HG02642 (cell line): ENCODE measurements at regions not wholly inside any gene's neighbourhood (a gene's known extent, or its start where the extent isn't known, plus 50 kb on each side); places are given as distances from the start of the nearest gene placed in this dataset.

Experiments used
- ATAC-seq: cut with Tn5 transposase; IDR thresholded peaks from one replicate; pipeline ENCODE4 v1.9.1; 2021; ENCODE audit warnings: mild to moderate bottlenecking; ENCODE audit not compliant: unreplicated experiment, poor library complexity

DNA sequence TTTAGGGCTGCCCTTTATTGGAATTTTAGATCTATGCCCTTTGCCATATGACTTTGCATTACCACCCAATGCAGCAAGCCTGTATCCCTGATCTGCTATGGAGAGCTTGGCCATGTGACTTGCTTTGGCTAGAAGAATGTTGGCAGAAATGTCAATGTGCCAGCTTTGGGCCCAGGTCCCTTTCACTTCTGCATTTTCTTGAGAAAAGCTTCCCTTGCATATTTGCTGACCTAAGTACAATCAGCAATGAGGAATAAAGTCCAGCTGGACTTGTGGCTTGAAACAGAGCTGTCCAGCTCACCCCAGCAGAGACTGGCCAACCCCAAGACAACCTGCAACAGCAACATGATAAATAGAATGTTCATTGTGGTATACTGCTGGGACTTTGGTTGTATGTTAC, 135.9 kb downstream of the PAH start:
- ATAC-seq: no peak

DNA sequence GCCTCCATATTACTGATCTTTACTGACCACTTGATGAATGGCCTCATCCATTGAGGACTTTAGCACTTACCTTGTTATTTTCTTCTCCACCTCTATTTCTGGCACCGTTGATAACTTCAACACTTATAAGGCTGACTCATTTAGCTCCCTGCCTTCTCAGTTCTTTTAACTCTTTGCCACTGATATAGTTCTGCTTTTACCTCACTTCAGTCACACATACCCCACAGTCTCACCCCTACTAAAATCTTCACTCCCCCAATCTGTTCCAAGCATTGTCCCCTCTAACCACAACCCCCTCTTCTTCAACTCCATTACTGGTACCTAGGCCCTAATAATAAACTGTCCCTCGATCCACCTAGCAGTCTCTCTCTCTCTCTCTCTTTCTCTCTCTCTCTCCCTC, 141.0 kb downstream of the PAH start:
- no peak for ATAC-seq

DNA sequence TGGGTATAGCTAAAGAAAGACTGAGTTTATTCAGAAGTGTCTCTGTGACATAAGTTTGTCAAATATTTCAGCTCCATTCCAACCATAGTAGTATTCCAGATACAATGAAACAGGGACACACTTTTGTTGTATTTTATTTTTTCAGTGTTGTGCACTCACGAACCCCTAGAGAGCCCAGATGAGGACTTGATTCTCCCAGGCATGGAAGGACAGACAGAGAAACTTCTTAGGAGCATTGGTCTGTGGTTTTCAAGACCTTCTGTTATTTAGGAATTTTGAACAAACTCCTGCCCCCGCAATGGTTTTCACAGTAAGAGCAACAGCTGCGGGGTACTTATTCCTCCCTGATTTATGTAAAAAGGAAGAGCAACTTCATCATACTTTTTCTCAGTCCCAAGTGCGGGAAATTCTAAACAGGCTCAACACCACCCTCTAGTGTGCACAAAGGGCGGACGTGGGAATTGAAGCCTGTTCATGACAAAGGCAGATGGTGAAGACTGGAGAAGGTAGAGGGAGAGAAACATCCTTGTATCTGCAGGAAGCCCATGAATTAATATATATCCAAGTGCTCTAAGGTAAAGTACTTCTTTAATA, 147.6 kb downstream of the PAH start:
- ATAC-seq: peak; percentile 75

DNA sequence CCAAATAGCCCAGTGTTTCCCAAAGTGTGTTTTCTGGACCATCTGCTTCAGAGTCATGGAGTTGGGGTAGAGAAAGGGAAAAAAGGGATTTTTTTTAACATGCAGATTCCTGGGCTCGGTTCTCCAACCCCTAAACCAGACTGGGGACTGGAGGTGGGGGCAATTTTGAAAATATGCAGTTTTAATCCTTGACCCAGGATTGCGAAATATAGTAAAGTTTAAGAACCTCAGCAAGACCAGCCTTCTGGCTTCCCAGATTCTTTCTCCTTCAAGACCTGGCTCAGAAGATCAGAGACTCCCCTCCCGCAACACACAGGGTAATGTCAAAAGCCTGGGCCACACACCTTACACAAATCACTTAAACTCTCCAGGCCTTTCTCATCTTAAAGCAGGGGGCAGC, 150.1 kb downstream of the PAH start:
- no peak for ATAC-seq

DNA sequence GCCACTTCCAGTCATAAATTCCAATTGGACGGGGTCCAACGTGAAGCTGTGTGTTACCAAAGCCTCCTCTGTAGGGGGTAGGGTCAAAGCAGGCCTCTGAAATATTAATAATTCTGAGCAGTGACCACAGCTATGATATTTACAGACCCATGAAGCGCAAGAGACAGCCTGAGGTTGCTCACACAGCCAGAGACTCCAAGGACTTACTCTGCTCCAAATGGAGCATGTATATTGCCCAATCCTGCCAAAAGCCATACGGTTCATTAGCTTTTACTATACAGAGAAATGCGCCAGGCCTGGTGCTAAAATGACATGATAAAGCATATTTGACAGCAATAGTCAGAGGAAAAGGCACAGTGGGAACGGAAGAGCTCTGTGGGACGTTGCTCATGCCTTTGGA, 151.3 kb downstream of the PAH start:
- no peak for ATAC-seq

DNA sequence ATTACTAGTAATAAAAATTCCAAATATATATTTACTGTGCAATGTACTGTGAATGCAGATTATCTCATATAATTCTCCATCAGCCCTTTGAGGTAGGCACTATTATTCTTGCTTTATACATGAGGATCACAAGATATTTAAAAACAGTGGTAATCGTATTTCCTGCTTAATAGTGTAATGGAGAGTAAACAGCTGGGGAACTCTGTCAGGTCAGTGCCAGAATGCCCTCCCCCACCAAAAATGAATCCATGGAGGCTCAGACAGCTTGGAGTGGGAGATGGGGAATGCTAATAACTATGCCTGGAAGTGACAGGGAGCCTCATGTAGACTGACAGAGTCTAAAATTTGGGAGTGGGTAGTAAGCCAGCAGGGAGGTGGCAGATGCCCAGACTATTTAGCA, 153.6 kb downstream of the PAH start:
- no peak for ATAC-seq

DNA sequence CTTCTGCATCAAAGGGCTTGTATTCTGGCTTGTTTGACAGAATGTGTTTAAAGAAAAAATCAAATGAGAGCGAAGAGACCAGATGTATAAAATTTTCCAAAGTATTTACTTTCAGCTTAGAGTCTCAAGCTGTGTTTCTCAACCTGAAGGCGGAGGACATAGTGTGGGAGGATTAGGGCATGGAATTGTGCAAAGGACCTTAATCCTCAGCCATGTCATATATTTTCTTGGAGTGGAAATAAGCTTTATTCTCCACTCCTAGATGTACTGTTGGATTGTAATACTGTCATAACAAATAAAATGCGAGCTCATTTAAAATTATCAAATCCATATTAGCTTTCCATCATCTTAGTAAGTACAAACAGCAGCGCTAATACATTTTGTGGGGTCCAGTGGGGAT, 154.0 kb downstream of the PAH start:
- no peak for ATAC-seq

DNA sequence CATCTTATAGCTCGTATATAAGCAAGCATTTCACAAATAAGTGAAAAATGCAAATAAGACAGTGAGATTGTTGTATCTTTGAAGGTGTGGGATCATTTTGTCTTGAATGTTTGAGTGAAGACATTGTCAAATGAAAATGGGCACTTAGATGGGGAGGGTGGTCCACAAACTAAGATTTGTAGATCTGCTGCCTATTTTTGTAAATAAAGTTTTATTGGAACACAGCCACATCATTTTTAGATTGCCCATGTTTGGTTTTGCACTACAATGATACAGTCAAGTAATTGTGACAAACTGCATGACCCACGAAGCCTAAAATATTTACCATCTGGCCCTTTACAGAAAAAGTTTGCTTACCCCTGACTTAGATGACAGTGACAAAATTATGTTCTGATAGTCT, 156.7 kb downstream of the PAH start:
- ATAC-seq: no peak

DNA sequence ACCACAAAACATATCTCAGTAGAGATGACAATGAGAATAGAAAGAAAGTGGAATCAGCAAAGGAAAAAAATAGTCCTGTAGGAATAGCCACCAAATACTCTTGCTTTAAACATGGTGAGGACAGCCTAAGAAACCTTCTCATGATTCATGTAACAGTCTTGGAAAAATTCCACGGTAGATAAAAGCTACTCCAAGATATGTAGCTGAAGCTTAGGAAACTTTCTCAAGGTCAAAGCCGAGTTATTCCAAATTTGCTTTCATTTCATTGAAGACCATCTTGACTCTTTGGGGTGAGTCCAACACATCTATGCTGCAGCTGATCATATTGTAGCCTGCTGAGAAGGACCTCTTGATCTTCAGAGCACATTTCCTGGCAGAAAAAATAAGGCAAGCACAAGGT, 157.6 kb downstream of the PAH start:
- no peak for ATAC-seq

DNA sequence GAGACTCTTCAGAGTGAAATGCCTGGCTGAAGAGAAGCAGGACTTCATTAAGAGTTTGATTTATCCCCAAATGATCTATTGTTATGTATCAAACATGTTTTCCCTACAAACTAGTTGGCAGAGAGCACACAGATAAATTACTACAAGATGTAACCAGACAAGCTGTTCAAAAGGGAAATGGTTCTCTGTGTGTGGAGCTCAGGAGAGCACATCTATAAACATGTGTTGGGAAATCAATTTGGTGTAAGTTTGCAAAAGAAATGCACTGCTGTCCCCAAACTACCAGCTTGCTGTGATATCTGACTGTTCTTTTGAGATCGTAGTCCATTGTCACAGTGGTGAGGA, 159.2 kb downstream of the PAH start:
- no peak for ATAC-seq

DNA sequence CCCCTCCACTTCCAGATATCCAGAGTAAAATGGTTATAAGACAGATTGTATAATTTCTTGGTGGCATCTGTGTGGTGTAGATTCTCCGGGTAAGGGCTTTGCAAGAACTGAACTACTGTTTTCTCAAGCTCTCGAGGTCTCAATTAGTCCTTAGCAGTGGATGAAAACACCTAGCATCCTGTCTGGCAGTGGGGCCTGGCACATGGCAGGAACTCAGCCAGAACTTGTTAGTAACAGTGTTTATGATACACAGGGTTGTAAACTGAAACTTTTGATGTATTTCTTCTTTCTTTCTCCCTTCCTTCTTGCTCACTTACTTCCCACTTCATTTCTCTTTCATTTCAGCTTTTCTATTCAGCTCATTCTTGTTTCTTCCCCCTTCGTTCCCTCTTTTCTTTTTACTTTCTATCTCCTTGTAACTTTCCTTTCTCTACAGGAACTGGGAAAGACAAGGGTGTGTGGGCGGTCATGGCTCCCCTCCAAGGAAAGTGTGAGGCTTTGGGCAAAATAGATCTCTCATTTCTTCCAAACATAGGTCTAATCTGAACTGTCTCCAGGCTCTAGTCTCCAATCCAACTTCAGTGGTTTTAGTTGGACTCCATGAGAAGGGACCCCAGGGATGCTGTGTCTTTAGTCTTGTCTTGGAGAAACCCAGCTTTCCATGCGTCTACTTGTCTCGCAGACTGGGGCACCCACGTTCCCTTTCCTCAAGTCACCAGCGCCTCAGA, 159.7 kb downstream of the PAH start:
- ATAC-seq: no peak

DNA sequence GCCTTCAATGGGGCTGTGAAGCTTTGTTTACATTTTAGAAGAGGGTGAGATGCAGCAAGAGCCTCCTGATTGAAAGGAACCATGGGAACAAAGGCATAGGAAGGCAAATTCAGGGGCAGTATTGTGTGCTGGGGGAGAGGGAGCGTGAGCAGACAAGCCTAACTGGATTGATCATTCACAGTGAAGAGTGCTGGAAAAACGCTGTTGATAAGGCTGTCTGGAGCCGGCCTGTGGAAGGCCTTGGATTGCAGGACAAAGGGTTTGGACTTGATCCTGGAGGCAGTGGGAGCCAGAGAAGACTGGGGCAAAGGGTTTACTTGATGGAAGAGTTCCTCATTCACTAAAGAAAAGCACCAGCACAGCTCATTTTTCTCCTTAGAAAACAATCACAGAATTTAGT, 160.5 kb downstream of the PAH start:
- ATAC-seq: no peak

DNA sequence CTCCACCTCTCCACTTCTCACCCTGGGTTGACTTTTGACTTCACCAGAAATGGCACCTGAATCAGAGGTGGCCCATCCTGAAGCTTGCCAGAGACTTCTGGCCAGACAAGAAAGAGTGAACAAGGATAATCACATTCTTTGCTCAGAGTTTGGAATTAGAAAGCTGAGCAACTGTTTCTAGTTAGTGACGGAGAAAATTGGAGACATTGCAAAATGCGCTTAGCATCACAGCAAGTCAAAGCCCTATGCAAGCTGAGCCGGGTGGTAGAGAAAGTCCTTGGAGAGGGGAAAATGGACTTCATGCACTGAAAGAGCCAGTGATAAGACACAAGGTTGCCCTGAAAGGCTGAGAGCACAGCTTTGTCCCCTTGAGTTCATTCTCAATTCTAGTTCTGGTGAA, 161.8 kb downstream of the PAH start:
- no peak for ATAC-seq

DNA sequence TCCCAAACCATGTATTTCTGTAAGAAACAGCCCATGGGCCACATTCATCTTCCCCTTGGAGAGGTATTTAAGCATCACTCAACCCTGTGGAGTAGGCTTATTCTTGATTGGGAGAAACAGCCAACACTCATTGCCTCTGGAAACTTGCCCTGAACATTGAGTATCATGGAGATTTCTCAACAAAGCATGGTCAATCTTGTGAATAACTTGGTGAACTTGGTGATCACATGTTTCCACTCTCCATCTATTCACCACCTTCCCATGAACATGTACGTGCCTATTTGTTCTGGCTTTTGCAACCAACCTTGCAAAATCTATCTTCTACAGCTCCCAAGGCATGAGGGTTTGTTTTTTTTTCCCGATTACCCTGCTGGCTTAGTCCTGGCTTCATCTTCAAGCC, 163.2 kb downstream of the PAH start:
- no peak for ATAC-seq

DNA sequence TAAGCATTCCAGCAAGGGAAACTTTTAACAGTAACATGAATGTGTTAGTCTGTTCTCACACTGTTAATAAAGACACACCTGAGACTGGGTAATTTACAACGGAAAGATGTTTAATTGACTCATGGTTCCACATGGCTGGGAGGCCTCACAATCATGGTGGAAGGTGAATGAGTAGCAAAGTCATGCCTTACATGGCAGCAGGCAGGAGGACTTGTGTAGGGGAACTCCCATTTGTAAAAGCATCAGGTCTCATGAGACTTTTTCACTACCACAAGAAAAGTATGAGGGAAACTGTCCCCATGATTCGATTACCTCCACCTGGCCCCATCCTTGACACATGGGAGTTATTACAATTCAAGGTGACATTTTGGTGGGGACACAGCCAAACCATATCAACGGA, 168.3 kb downstream of the PAH start:
- no peak for ATAC-seq

DNA sequence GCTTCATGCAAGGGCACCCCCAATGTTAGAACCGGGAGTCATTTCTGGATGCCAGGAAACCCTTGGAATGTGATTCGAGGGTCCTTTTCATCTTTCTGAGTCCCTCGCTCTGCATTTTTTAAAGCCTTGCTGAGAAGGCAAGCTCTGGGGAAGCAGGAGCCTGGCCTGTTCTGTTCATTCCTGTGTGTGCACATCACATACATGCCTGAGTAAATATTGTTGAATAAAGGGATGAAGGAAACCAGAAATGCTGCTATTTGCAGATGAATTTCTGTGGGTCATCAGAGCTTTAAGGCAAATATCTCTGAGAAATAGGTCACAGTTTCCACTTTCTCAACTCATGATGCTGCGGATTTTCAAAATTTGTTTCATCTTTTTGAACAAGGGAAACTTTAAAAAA, 170.1 kb downstream of the PAH start:
- no peak for ATAC-seq

DNA sequence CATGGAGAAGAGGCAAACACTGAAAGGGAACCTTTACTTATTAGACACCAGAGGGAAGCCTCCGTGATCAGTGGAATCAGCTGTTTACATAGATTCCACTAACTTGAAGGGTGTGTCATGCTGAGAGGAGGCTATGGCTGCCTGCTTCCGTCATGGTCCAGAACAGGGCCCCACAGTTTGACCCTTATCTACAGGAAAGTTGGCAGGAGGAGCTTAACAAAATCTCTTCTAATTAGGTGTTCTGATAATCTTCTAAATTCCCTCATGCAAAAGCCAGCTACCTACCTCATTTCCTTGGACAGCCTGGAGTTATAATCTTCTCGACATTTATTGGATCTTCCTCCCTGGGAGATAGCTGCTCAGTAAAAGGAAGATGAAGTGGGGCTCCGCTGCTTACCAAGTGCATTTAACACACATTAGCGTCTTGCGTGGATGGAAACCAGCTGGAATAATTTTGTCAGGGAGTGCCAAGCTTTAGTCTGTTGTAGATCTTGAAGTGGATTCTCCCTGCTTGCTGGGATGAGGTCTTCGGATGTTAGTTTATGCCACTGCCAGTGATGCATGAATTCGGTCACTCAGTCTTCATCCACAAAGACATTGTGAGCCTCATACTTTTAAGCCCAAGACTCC, 171.0 kb downstream of the PAH start:
- no peak for ATAC-seq

DNA sequence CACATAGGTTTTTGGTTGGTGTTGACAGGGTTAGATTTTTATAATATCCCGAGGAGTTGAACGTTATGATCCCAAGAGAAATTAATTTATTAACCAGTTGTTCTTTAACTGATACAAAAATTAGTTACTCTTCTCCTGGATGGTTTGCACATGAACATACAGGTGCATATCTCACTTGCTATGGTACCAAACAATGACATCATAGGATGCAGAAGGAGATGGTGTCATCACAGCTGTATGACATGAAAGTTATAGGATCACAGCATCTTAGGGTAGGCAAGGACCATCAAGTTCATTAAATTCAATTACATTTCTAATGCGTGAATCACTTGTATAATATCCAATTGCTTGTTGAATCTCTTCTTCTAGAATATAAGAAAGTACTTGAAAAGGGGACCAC, 175.8 kb downstream of the PAH start:
- no peak for ATAC-seq

DNA sequence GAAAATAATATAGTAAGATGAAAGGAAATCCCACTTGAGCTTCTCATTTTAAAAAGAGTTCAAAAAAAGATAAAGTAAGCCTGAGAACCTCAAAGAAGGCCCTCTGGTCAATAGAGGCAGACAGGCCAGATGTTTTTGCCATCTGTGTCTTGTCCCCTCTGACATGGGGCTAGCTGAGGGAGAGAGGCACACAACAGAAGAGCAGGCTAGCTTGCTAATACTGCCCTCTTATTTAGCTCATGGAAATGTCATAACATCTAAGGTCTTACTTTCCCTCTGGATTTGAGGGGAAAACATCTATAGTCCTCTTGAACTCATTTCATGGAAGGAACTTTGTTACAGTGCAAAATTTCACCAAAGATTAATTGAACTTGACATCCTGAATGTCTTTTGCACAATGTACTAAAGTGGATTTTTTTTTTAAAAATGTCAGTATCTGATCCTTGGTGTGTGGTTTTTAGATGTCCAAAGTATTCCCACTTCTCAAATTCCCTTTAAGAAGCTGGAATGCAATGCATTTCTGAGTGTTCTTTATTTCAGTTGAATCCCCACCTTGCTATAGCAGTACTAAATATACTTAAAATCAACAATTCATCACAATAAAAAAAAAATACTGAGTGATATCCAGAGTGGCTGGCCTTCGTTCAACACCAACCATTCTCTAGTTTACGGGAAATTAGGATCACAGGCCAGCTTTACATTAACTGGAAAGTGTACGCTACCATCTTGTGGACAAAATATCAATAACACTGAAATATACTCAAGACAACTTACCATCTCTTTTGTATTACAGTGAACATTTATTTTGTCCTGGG, 176.7 kb downstream of the PAH start:
- no peak for ATAC-seq

DNA sequence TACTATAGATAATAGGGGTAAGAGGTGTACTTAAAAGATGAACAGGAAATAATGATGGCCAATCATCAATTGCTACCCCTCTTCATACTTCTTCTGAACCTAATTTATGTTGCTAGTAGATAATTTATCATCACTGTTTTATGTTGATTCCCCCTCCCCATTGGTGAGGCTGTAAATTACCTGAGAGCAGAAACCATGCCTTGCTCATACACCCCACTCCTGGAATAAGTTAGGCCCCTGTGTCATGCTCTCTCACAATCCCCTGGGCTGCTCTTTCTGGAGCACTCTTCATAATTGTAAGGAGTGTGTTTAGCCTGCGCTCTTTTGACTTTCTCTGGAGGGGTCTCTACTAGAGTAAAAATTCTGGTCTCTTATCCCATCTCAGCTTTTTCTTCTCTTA, 180.7 kb downstream of the PAH start:
- no peak for ATAC-seq

DNA sequence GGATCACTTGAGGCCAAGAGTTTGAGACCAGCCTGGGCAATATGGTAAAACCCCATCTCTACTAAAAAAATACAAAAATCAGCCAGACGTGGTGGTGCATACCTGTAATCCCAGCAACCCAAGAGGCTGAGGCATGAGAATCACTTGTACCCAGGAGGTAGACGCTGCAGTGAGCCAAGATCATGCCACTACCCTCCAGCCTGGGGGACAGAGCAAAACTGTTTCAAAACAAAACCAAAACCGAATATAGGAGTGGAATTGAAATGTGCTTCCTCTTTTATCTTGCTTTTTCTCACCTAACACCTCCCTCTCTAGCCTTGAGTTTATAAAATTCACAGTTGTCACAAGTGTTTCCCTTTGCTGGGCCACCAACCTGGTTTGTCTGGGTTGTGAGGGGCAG, 181.9 kb downstream of the PAH start:
- ATAC-seq: peak; percentile 95
